Inflammatory macrophage treated with lipopolysaccharide for 4 hours (primary cell): ENCODE measurements at regions not wholly inside any gene's neighbourhood (a gene's known extent, or its start where the extent isn't known, plus 50 kb on each side); places are given as distances from the start of the nearest gene placed in this dataset.
"Not testable (repeated sequence)": the region's sequence is repeated elsewhere in the genome, so short reads cannot be mapped to it uniquely, and the experiment has no call there.

ENCODE experiments used
- DNase-seq: peaks from one replicate; pipeline ENCODE4 v3.0.0-alpha.2; 2020

- DNase-seq: no peak
These were observed 1556.0 kb downstream of the EFNB2 start for GRCh38 chr13:104979281-104980030.

- peak; percentile 14 for DNase-seq
These were observed 1558.5 kb downstream of the EFNB2 start for GRCh38 chr13:104976986-104977385.

DNA sequence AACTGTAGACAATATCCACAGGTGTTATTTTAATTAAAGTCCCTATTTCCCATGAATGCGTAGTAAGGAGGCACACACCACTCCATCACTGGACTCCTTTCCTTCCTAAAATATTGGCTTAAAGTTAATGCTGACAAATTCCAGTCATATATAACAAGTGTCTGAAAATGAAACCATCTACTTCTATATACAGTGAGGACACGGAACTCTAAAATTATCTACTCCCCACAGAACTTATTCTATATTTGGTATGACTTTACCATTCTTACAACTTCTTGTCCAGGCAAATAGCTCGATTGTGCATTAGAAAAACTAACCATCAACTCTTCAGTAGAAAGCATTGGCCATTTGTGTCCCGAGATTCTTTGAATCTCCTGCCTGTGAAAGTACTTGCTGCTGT, 1560.2 kb downstream of the EFNB2 start:
- DNase-seq: no peak

DNA sequence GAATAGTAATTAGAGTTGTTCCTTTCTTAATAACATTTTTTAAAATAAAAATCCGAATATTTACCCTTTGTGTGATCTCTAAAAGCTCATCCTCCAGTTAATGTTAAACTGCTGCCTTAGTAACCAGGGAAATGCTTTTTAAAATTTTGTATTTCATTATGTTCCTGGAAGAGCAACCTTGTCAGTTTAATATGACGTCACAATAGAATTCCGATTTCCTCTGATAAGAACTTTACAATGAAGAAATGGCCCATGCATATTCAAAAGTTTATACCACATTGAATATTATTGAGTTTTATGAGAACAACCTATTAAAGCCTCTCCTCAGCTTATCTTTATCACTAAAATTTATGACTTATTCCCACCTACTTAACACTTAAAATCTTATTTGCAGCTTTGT, 1566.6 kb downstream of the EFNB2 start:
- no peak for DNase-seq

DNA sequence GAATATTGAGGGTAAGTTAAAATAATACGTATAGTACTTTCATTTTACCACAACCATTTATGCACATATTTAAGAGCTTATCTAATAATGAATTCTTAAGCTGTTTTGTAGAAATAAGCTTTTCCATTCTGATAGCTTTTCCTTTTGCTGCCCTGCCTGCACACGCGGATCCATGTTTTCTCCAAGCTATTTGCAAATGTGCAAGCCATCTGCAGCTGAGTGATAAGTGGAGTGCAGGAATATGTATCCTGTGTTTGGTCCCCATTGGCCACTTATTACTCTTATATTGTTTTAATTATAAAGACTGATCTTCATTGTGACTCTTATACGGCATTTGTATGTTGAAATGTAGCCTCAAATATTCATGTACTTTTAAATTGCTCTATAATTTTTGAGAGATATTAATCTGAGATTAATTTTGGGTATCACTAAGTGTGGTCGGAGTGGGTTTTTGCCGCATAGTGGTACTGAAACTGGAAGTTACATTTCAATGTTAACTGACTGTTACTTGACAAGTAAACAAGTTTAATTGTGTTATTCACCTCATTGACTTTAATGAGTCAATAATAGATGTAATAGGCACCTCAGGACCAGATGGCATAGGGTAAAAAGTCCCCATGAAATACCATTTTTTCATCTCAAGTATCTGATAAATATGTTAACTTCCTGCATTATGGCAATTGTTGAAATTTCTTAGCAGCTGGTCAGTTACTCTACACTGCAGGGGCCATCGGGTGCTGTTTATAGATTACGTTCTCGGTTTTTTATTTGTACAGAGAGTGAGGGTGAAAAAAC, 1567.4 kb downstream of the EFNB2 start:
- DNase-seq: no peak

GRCh38 chr13:104967376-104967775, 1568.1 kb downstream of the EFNB2 start:
- no peak for DNase-seq

DNA sequence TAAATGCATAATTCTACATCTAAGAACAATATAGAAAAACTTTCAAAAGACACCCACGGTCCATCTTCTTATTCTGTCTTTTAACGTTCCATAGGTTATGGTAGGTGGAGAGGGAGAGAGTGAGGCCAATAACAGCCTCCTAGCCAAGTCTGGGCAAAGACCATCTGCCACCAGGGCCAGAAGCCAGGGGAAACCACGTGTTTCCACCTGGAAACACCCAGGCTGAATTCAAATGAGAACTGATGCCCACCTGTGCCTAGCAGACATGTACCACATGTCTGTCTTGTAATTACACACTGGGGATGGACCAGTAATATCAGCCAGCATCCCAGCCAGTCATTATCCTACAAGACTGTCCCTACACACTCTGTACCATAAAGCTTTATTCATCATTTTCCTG, 1573.1 kb downstream of the EFNB2 start:
- DNase-seq: no peak

DNA sequence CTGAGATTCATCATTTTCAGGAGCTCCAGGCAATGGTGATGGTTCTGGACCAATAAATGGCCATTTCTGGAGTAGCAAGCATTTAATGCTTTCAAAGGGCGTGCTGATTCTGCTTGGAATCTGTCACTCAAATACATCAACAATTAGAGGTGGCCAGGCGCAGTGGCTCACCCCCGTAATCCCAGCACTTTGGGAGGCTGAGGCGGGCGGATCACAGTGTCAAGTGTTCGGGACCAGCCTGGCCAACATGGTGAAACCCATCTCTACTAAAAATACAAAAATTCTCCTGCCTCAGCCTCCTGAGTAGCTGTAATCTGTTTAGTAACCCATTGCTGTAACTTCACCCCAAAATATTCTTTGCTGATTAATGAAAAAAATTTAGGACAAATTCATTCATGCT, 1574.2 kb downstream of the EFNB2 start:
- no peak for DNase-seq

DNA sequence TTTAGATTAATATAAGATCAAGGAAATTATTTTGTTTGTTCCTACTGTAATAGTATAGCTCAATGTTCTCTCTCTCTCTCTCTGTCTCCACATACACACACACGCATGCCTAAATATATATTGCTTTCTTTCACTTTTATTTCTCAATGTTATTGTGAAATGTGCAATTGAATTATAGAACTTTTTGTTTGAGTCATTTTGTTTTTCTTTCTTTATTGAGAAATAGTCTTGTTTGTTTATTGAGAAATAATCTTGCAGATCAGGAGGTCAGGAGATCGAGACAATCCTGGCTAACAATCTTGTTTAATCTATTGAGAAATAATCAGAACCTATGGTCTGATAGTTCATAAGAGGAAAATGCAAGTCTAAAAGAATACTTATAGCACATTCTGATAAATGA, 1581.3 kb downstream of the EFNB2 start:
- peak; percentile 85 for DNase-seq

DNA sequence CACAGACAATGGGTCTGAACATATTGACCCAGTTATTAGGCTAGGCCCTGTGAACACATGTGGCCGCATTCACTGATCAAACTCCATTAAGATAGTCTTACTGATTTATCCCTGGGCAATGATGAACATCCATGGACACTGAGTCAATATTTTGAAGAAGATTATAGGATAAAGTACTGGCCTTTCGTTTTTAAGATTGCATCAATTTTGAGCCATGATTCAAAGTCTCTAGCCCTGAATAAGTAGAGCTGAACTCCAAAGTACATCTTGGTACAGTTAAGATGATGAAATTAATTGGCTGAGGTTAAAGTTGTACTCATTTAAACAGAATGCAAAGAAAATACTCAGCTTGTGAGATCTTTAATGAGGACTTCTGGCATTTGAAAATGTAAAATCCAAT, 1581.9 kb downstream of the EFNB2 start:
- no peak for DNase-seq

DNA sequence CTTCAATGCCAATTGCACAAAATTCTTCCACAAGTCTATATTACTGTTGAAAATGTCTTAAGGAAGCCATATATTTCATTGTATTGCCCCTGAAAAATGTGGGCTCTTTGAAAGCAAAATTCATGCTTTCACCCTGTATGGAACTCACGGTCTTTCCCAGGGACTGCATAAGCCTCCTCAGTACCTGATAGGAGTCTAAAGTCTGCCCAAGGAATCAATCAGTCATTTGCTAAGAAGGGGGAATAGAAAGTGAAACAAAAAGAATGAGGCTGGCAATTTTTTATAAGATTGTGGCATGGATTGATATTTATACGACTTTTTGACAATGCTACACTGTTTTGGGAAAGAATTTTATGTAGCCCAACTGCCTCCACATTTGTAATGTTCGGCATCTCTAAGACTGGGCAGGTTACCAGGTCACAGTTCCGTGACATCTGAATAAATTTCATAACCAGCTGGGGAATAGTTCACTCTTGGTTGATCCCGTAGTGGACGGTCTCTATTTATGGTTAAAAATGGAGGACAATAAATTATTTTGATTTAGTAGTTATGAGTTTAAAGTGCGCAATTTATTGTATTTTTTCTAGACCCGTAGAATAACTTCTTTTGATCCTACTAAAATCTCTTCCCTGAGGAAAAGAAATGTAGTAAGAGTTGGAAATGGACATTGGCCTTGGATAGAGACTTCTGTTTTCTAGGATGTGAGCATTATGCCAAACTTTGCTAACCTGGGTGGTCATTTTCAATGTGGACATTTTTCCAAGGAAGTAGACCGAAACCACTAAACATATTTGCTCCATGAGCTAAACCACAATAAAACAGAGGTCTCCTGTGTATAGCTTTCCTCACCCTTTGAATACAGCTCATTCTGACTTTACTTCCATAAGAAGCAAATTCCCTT, 1585.4 kb downstream of the EFNB2 start:
- DNase-seq: peak; percentile 1

- DNase-seq: no peak
These were observed 1591.3 kb downstream of the EFNB2 start for GRCh38 chr13:104944176-104944575.

DNA sequence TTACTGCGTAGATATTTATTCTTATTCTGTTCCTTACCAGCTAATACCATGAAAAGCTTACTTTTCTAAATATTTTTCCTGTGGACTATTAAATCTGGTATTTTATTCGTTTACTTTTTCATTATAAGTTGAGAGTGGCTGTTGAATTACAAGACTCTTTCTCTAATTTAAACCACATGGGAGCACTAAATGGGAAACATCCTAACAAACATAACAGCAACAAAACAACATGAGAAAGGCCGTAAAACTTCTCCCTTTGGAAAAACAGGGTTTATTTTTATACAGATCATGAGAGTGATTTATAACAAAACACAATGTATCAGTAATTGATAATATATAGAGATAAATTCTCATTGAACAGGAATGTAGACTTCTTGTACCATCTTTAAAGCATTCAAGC, 1592.1 kb downstream of the EFNB2 start:
- DNase-seq: no peak

- DNase-seq: no peak
These were observed 1597.6 kb downstream of the EFNB2 start for GRCh38 chr13:104937881-104938280.

DNA sequence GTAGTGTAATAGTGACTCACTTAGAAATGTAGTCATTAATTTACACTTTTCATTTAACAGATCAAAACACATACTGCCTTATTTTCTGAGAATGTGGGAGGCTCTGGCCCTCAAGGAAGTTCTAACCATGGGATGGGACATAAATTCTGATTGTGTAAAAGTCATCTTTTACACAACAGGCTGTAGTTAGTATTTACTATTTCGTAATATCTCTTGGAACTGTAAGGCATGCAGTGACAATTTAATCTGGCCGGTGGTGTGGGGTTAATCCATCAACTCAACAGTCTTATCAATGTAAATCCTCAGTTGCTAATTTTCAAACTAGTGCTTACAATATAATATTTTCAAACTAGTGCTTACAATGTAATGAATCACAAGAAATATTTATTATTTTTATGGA, 1599.2 kb downstream of the EFNB2 start:
- DNase-seq: no peak

- not testable (repeated sequence) for DNase-seq
These were observed 1614.9 kb downstream of the EFNB2 start for GRCh38 chr13:104920513-104920912.

DNA sequence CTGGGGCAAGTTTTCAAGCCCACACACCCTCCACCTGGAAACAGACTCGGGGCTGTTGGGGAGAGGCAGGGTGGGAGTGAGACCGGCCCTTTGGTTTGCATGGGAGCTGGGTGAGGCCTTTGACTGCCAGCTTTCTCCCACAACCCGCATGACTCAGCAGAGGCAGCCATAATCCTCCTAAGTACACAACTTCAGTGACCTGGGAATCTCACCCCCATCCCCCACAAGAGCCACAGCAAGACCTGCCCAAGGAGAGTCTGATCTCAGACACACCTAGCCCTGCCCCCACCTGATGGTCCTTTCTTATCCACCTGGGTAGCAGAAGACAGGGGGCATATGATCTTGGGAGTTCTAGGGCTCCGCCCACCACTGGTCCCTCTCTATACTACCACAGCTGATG, 1615.4 kb downstream of the EFNB2 start:
- no peak for DNase-seq

DNA sequence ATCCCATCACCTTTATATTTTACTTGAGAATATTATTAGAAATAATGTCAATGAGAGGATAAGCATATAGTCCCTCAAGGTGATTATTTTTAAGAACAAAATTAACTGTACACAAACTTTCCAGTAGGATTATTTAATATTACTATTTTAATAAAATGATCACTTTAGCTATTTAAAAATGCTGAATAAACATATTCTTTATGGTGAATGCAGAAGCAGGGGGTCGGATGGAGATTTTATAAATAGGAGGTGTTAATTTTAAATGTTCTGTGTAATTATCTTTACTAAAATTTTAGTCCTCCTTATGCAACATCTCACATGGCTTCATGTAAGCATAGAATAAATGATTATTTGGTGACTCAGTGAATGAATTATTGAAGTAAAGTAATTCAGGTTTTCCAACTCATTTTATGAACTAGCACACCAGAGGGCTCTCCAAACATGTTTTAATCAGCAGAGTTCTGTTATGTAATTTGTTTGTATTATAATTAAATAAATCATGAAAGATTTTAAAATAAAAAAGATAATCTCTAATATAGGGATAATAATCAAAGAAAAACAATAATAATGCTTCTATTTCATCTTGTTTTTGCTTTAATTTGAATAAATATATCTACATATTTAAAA, 1635.2 kb downstream of the EFNB2 start:
- DNase-seq: no peak

GRCh38 chr13:104898484-104898883, 1637.0 kb downstream of the EFNB2 start:
- no peak for DNase-seq

DNA sequence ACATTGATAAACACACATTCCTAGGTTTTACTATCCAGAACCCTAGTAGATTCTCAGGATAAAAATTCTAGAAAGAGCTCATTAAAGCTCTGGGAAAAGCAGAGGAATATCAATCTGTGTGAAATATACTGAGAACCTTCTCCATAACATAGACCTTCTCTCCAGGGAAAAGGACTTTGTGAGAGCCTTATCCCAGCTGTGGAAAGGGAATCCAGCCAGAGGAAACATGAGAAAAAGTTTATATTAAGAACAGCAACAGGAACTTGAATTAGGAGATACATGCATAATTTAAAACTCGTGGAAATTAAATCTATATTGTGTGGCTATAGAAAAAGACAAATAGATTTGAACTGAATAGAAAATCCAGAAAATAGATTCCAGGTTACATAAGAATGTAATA, 1639.9 kb downstream of the EFNB2 start:
- DNase-seq: no peak

DNA sequence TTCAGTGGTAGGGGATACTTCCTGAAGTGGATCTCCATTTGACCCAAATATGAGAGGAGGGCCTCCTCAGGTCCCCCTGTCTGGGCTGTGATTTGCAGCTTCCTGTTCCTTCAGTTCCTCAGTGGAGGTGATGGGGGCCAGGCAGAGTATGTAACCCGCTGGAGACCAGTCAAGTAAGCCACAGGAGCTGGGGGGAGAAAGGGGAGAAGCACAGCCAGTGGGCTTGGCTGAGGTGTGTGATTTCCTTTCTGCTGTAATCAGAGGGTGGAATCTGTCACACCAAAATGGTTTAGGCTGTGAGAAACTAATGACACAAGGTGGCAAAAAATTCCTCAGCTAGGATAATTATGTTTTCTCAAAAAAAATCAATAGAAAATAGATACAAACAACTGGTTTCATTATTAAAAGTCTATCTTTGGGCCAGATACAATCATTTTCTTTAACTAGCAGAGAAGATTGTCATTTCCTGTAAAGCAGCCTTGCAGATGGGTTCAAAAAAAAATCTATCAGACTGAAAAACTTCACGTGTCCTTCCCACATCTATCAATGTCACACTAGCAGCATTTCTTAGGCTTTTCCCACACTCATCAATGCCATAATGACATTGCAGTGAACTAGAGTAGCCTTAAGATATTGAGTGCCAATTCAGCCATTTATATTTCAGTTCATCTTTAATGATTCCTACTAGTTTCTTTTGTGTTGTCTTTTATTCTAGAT, 1660.3 kb downstream of the EFNB2 start:
- DNase-seq: no peak

DNA sequence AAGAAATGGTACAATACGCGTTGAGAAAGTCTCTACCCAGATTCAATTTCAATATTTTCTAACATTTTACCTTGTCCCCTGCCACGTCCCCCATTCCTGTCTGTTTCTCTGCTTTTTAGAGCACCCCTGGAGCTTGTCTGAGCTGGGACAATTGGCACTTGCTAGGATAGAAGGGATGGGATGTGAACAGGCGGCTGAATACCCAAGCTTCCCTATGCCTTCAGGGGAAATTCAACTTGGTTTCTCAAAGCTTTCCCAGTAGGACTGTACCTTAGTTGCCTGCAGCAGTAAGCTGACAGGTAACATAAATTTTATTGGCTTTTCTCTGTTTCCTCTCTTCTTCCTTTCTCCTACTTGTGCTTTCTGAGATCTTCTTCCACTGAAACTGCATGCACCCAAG, 1663.3 kb downstream of the EFNB2 start:
- DNase-seq: no peak
